Dendritic cell treated with granulocyte-macrophage colony-stimulating factor and Interleukin-4, amounts not matched to agents 40 ng/mL and 50 ng/mL, for 4 days (primary cell): ENCODE measurements at regions not wholly inside any gene's neighbourhood (a gene's known extent, or its start where the extent isn't known, plus 50 kb on each side); places are given as distances from the start of the nearest gene placed in this dataset.

Experiments used
- H3K27ac Mint-ChIP-seq: one replicate; pipeline ENCODE4 v1.8.0; 2022; ENCODE audit warnings: mild to moderate bottlenecking, mixed read lengths
- H3K27me3 Mint-ChIP-seq: one replicate; pipeline ENCODE4 v1.8.0; 2022; ENCODE audit warnings: mild to moderate bottlenecking, mixed read lengths
- H3K36me3 Mint-ChIP-seq: one replicate; pipeline ENCODE4 v1.8.0; 2022; ENCODE audit warnings: low read depth, mixed read lengths
- H3K4me1 Mint-ChIP-seq: one replicate; pipeline ENCODE4 v1.8.0; 2022; ENCODE audit warnings: low read depth, mixed read lengths
- H3K4me3 Mint-ChIP-seq: one replicate; pipeline ENCODE4 v1.8.0; 2022; ENCODE audit warnings: mild to moderate bottlenecking, moderate library complexity, mixed read lengths
- H3K9me3 Mint-ChIP-seq: one replicate; pipeline ENCODE4 v1.8.0; 2022; ENCODE audit warnings: mixed read lengths
- intact Hi-C: fragments of 100-400 bp; cut with micrococcal nuclease; formaldehyde crosslinking; loops from one replicate; pipeline ENCODE4 v1.15.0; 2022

GRCh38 chr20:24745206-24745605 is 203.9 kb upstream of the CST7 start:
- Mint-ChIP-seq H3K9me3 (no peaks in the 10 kb centered on the region), H3K36me3 (no peaks in the 10 kb centered on the region), H3K27me3 (no peaks in the 10 kb centered on the region), H3K4me3 (no peak overlapping the region), H3K27ac (no peak overlapping the region), H3K4me1 (no peaks in the 10 kb centered on the region)
- intact Hi-C loops = no loop called here

GRCh38 chr20:24745617-24746350 is 203.3 kb upstream of the CST7 start:
- intact Hi-C loops = no loop called here
- Mint-ChIP-seq H3K4me1 (no peaks in the 10 kb centered on the region), H3K9me3 (no peaks in the 10 kb centered on the region), H3K4me3 (no peak overlapping the region), H3K27me3 (no peaks in the 10 kb centered on the region), H3K27ac (no peak overlapping the region), H3K36me3 (no peaks in the 10 kb centered on the region)

- Mint-ChIP-seq H3K4me1 (no peaks in the 10 kb centered on the region), H3K27ac (no peak overlapping the region), H3K27me3 (no peaks in the 10 kb centered on the region), H3K36me3 (no peaks in the 10 kb centered on the region), H3K9me3 (no peaks in the 10 kb centered on the region), H3K4me3 (no peak overlapping the region)
- intact Hi-C loops = no loop called here
Observed at GRCh38 chr20:24746351-24746685, 202.8 kb upstream of the CST7 start.

- H3K27me3 Mint-ChIP-seq = no peaks in the 10 kb centered on the region
- no peaks in the 10 kb centered on the region for H3K4me1 Mint-ChIP-seq
- H3K9me3 Mint-ChIP-seq = no peaks in the 10 kb centered on the region
- H3K27ac Mint-ChIP-seq = no peak overlapping the region
- intact Hi-C loops = no loop called here
- H3K4me3 Mint-ChIP-seq = no peak overlapping the region
- no peaks in the 10 kb centered on the region for H3K36me3 Mint-ChIP-seq
Observed at GRCh38 chr20:24747010-24747712, 201.9 kb upstream of the CST7 start.

GRCh38 chr20:24747881-24748595 is 201.0 kb upstream of the CST7 start:
- Mint-ChIP-seq H3K36me3 (no peaks in the 10 kb centered on the region), H3K27me3 (no peaks in the 10 kb centered on the region), H3K4me3 (no peak overlapping the region), H3K4me1 (no peaks in the 10 kb centered on the region), H3K9me3 (no peaks in the 10 kb centered on the region), H3K27ac (no peak overlapping the region)
- intact Hi-C loops = no loop called here

- Mint-ChIP-seq H3K9me3 (no peaks in the 10 kb centered on the region), H3K4me1 (no peaks in the 10 kb centered on the region), H3K27ac (no peak overlapping the region), H3K4me3 (no peak overlapping the region), H3K27me3 (no peaks in the 10 kb centered on the region), H3K36me3 (no peaks in the 10 kb centered on the region)
- intact Hi-C loops = no loop called here
Observed at GRCh38 chr20:24751551-24751950, 197.5 kb upstream of the CST7 start.

GRCh38 chr20:24752612-24753011 is 196.5 kb upstream of the CST7 start:
- no peak overlapping the region for H3K4me3 Mint-ChIP-seq
- no peaks in the 10 kb centered on the region for H3K9me3 Mint-ChIP-seq
- no peaks in the 10 kb centered on the region for H3K4me1 Mint-ChIP-seq
- no peaks in the 10 kb centered on the region for H3K27me3 Mint-ChIP-seq
- intact Hi-C loops = no loop called here
- no peaks in the 10 kb centered on the region for H3K36me3 Mint-ChIP-seq
- H3K27ac Mint-ChIP-seq = no peak overlapping the region

GRCh38 chr20:24753130-24753529 is 195.9 kb upstream of the CST7 start:
- Mint-ChIP-seq H3K27me3 (no peaks in the 10 kb centered on the region), H3K4me3 (no peak overlapping the region), H3K9me3 (no peaks in the 10 kb centered on the region), H3K27ac (no peak overlapping the region), H3K36me3 (no peaks in the 10 kb centered on the region), H3K4me1 (no peaks in the 10 kb centered on the region)
- intact Hi-C loops = no loop called here

- Mint-ChIP-seq H3K4me3 (no peak overlapping the region), H3K36me3 (no peaks in the 10 kb centered on the region), H3K27ac (no peak overlapping the region), H3K27me3 (no peaks in the 10 kb centered on the region), H3K9me3 (no peaks in the 10 kb centered on the region), H3K4me1 (no peaks in the 10 kb centered on the region)
- intact Hi-C loops = no loop called here
Observed at GRCh38 chr20:24754691-24755090, 194.4 kb upstream of the CST7 start.

GRCh38 chr20:24755411-24755922 is 193.6 kb upstream of the CST7 start:
- Mint-ChIP-seq H3K9me3 (no peaks in the 10 kb centered on the region), H3K36me3 (no peaks in the 10 kb centered on the region), H3K4me3 (no peak overlapping the region), H3K27me3 (no peaks in the 10 kb centered on the region), H3K27ac (no peak overlapping the region), H3K4me1 (no peaks in the 10 kb centered on the region)
- intact Hi-C loops = no loop called here

- no peak overlapping the region for H3K27ac Mint-ChIP-seq
- no peaks in the 10 kb centered on the region for H3K4me1 Mint-ChIP-seq
- H3K27me3 Mint-ChIP-seq = no peaks in the 10 kb centered on the region
- H3K9me3 Mint-ChIP-seq = no peaks in the 10 kb centered on the region
- intact Hi-C loops = no loop called here
- no peak overlapping the region for H3K4me3 Mint-ChIP-seq
- no peaks in the 10 kb centered on the region for H3K36me3 Mint-ChIP-seq
Observed at GRCh38 chr20:24756292-24757025, 192.6 kb upstream of the CST7 start.

GRCh38 chr20:24761220-24762065 is 187.6 kb upstream of the CST7 start:
- intact Hi-C loops = no loop called here
- no peak overlapping the region for H3K4me3 Mint-ChIP-seq
- H3K9me3 Mint-ChIP-seq = no peaks in the 10 kb centered on the region
- no peaks in the 10 kb centered on the region for H3K36me3 Mint-ChIP-seq
- no peaks in the 10 kb centered on the region for H3K4me1 Mint-ChIP-seq
- no peak overlapping the region for H3K27ac Mint-ChIP-seq
- peaks cover 9% of the 10 kb centered on the region for H3K27me3 Mint-ChIP-seq

- no peak overlapping the region for H3K27ac Mint-ChIP-seq
- intact Hi-C loops = no loop called here
Observed at GRCh38 chr20:24762371-24762770, 186.7 kb upstream of the CST7 start.

More at GRCh38 chr20:24762371-24762770, 186.7 kb upstream of the CST7 start:
- Mint-ChIP-seq H3K36me3 (no peaks in the 10 kb centered on the region), H3K9me3 (no peaks in the 10 kb centered on the region), H3K27me3 (peaks cover 9% of the 10 kb centered on the region), H3K4me1 (no peaks in the 10 kb centered on the region), H3K4me3 (no peak overlapping the region)
